ENCODE measurements at regions not wholly inside any gene's neighbourhood (a gene's known extent, or its start where the extent isn't known, plus 50 kb on each side); places are given as distances from the start of the nearest gene placed in this dataset.

DNA sequence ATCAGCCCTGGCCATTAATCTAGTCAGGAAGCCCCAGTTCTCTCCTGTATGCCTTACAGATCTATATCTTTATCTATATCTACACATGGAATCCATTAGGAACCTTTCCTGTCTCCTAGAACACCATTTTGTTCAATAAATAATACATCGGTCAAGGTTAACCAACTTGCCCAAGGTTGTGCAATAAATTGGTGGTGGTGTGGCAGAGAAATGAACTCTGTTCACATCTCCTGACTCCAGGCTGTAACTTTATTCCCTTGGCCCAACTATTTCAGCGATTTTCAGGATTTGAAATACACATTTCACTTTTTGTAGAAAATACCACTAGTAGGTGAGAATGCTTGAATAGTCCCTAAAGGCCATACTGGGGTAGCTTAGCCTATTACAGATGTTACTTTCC is 712.5 kb upstream of the FZD8 start:
- Histone ChIP-seq H3K9me3 (ENCODE audit: insufficient read depth, low read depth, low read length) (no peaks in the 10 kb centered on the region), H3K9ac (ENCODE audit: low read depth, low read length, poor library complexity, severe bottlenecking) (no peak overlapping the region), H3K4me1 (ENCODE audit: insufficient read depth, low read length, poor library complexity, severe bottlenecking) (no peaks in the 10 kb centered on the region), H3F3A (ENCODE audit: low read depth) (no peaks in the 10 kb centered on the region), H3K36me3 (ENCODE audit: insufficient read depth, low read length) (no peaks in the 10 kb centered on the region), H2AFZ (ENCODE audit: low read length) (no peak overlapping the region), H3K4me2 (ENCODE audit: low read depth, low read length, poor library complexity, severe bottlenecking) (no peak overlapping the region), H3K9me2 (replicated peaks; ENCODE audit: low read depth, low read length) (no peaks in the 10 kb centered on the region), H3K79me2 (ENCODE audit: insufficient read depth, low read length) (no peaks in the 10 kb centered on the region), H3K4me3 (ENCODE audit: low read length, poor library complexity, severe bottlenecking) (no peak overlapping the region), H4K20me1 (ENCODE audit: insufficient read depth, low read length, poor library complexity, severe bottlenecking) (no peaks in the 10 kb centered on the region), H3K27me3 (ENCODE audit: insufficient read depth, low read length, poor library complexity, severe bottlenecking) (no peaks in the 10 kb centered on the region)
- TF ChIP-seq, protein P1, sequence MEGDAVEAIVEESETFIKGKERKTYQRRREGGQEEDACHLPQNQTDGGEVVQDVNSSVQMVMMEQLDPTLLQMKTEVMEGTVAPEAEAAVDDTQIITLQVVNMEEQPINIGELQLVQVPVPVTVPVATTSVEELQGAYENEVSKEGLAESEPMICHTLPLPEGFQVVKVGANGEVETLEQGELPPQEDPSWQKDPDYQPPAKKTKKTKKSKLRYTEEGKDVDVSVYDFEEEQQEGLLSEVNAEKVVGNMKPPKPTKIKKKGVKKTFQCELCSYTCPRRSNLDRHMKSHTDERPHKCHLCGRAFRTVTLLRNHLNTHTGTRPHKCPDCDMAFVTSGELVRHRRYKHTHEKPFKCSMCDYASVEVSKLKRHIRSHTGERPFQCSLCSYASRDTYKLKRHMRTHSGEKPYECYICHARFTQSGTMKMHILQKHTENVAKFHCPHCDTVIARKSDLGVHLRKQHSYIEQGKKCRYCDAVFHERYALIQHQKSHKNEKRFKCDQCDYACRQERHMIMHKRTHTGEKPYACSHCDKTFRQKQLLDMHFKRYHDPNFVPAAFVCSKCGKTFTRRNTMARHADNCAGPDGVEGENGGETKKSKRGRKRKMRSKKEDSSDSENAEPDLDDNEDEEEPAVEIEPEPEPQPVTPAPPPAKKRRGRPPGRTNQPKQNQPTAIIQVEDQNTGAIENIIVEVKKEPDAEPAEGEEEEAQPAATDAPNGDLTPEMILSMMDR (conservative IDR thresholded peaks at IDR 0.05; ENCODE audit: low read length) = no peak

- Histone ChIP-seq H3K4me2 (ENCODE audit: low read depth, low read length, poor library complexity, severe bottlenecking) (no peak overlapping the region), H3K9ac (ENCODE audit: low read depth, low read length, poor library complexity, severe bottlenecking) (no peak overlapping the region), H3K4me3 (ENCODE audit: low read length, poor library complexity, severe bottlenecking) (no peak overlapping the region), H3K36me3 (ENCODE audit: insufficient read depth, low read length) (no peaks in the 10 kb centered on the region), H3K79me2 (ENCODE audit: insufficient read depth, low read length) (no peaks in the 10 kb centered on the region), H3K27me3 (ENCODE audit: insufficient read depth, low read length, poor library complexity, severe bottlenecking) (no peaks in the 10 kb centered on the region), H3K4me1 (ENCODE audit: insufficient read depth, low read length, poor library complexity, severe bottlenecking) (no peaks in the 10 kb centered on the region), H3K9me2 (replicated peaks; ENCODE audit: low read depth, low read length) (no peaks in the 10 kb centered on the region), H4K20me1 (ENCODE audit: insufficient read depth, low read length, poor library complexity, severe bottlenecking) (no peaks in the 10 kb centered on the region), H3K9me3 (ENCODE audit: insufficient read depth, low read depth, low read length) (no peaks in the 10 kb centered on the region), H3F3A (ENCODE audit: low read depth) (no peaks in the 10 kb centered on the region), H2AFZ (ENCODE audit: low read length) (no peak overlapping the region)
- TF ChIP-seq, protein P1 (conservative IDR thresholded peaks at IDR 0.05; ENCODE audit: low read length) = no peak
- no peak for TF ChIP-seq EZH2phosphoT487 (IDR thresholded peaks at IDR 0.05; ENCODE audit: borderline replicate concordance)
These were observed 709.1 kb upstream of the FZD8 start for GRCh38 chr10:36351159-36351558.

DNA sequence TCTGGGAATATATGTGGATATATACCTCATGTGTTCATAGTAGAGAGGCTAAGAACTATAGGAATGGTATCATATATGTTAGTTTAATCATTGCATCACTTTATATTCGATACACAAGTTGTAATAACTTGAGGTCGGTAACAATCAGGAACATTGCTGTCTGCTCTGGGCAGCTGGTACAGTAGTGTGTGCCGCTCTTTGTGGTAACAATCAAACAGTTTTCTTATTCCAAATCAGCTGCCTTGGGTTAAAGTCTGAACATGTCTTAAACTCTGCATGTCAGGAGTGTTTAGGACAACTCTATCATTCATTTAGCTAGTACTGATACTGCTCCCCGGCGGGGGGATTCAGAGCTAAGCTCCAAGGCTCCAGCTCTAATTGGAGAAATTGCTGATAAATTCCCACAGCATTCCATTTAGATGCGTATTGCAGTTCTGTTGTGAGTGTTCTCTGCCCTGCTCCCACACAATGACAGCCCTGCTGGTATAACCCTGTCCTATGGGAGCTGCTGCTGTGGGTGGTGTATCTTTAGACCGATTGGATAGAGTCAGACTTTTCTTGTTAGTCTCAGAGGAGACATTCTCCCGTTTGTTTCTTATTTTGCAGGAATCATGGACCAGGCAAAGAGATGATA is 707.5 kb upstream of the FZD8 start:
- no peak overlapping the region for H3K4me3 ChIP-seq (ENCODE audit: low read length, poor library complexity, severe bottlenecking)
- TF ChIP-seq, protein P1 (conservative IDR thresholded peaks at IDR 0.05; ENCODE audit: low read length) = no peak
- no peak for TF ChIP-seq EZH2phosphoT487 (IDR thresholded peaks at IDR 0.05; ENCODE audit: borderline replicate concordance)
- H3K9me2 ChIP-seq (replicated peaks; ENCODE audit: low read depth, low read length) = no peaks in the 10 kb centered on the region
- H3K9ac ChIP-seq (ENCODE audit: low read depth, low read length, poor library complexity, severe bottlenecking) = no peak overlapping the region
- H4K20me1 ChIP-seq (ENCODE audit: insufficient read depth, low read length, poor library complexity, severe bottlenecking) = no peaks in the 10 kb centered on the region
- no peaks in the 10 kb centered on the region for H3K27me3 ChIP-seq (ENCODE audit: insufficient read depth, low read length, poor library complexity, severe bottlenecking)
- H2AFZ ChIP-seq (ENCODE audit: low read length) = no peak overlapping the region
- no peaks in the 10 kb centered on the region for H3K79me2 ChIP-seq (ENCODE audit: insufficient read depth, low read length)
- H3K4me1 ChIP-seq (ENCODE audit: insufficient read depth, low read length, poor library complexity, severe bottlenecking) = no peaks in the 10 kb centered on the region
- H3K4me2 ChIP-seq (ENCODE audit: low read depth, low read length, poor library complexity, severe bottlenecking) = no peak overlapping the region
- no peaks in the 10 kb centered on the region for H3F3A ChIP-seq (ENCODE audit: low read depth)
- no peaks in the 10 kb centered on the region for H3K9me3 ChIP-seq (ENCODE audit: insufficient read depth, low read depth, low read length)
- H3K36me3 ChIP-seq (ENCODE audit: insufficient read depth, low read length) = no peaks in the 10 kb centered on the region

Measured in Loucy (cell line).